Stimulated activated CD4-positive, alpha-beta T cell treated with anti-CD3 and anti-CD28 coated beads, Interleukin-1b, Interleukin-23, amount 100 ng/mL, for 1 hour (primary cell): ENCODE measurements at regions not wholly inside any gene's neighbourhood (a gene's known extent, or its start where the extent isn't known, plus 50 kb on each side); places are given as distances from the start of the nearest gene placed in this dataset.
"Not testable (repeated sequence)": the region's sequence is repeated elsewhere in the genome, so short reads cannot be mapped to it uniquely, and the experiment has no call there.

ENCODE experiments used
- DNase-seq, 2 donors: peaks; one replicate each; pipeline ENCODE4 v3.0.0-alpha.2; 2020; ENCODE audit warnings: low read depth in 2 of 2

DNA sequence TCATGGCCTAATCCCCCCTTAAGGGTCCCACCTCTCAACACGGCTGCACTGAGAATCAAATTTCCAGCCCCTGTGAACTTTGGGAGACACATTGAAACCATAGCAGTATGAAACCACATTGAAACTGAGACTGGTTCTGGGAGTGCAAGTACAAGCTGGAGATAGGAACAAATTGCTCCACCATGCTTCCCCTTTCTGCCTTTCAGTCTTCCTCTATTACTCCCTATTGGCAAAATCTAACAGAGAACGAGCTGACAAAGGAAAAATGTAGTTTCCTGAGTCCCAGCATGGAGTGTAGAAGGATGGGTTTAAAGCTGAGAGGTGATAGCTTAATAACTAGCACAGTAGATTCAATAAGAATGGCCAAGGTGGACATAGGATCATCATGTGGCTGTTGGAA is 161.7 kb upstream of the RPL34 start:
- DNase-seq: no peak

DNA sequence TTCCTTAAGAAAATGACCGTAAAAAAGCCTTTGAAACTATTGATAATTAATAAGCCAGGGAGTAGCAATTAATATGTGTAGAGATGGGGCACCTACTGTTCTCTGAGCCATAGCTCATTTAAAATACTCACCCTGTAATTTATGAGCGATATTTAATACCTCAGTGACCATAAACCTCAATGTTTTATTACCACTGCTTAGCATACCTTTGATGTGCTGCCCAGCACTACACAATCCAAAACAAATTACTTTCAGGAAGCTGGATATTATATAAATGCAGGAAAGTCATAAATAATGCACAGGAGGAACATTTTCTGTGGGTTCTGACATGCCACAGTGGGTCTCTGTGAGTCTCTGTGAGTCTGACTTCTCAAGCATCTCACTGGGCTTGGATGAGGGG is 166.1 kb upstream of the RPL34 start:
- no peak for DNase-seq

DNA sequence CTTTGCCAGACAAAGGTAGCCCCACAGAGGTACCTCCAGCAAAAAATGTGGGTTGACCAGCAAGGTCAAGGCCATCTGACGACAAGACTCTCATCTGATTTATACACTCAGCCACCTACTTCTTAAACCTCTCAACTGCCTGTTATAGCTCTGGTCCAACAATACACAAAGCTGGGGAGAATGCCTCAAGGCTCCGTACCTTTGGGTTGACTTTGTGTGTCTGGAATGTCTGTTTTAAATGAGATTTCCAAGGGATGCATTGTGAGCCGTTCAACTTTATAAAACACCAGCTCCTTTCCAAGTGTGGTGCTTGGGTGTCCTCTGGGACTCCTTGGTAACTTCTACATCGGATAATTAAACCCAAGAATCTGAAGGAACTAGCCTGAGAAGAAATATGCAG is 167.0 kb upstream of the RPL34 start:
- no peak for DNase-seq

DNA sequence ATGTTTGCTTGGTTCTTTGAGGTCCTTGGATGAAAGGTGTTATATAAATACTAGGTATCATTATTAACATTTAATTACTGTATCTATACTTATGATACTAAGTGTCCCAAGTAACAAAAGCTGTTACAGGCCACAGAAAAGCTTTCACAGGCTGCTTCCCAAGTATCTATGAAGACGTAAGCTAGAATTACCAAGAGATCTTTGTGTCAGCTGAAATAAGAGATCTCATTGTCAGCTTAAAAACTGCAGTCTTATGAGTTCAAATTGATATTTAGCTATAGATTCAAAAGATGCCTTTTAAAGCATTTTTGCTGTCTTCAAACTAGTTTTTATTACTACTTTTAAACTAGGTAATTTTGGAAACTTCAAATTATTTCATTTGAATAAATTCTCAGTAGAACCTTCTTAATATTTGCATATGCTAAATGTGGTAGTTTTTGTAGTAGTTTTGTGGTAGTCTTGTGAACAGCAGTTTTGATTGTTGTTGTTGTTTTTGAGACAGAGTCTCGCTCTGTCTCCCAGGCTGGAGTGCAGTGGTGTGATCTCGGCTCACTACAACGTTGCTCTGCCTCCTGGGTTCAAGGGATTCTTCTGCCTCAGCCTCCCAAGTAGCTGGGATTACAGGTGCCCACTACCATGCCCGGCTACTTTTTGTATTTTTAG is 170.0 kb upstream of the RPL34 start:
- DNase-seq: no peak

DNA sequence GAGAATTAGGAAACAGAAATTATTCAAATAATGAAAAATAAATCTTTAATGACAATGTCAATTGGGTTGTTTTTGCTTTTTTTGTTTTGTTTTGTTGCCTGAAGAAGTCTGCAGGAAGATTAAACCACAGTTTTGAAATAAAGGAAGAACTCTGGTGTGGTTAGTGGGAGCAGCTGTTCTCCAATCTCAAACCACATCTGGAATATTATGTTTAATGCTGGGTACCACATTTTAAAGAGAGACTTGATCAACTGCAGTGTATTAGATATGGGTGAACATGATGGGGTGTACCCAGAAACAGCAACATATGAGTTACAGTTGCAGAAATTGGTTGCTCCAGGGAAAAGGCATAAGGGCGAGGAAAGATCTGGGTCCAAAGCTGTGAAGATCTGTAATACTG is 171.2 kb upstream of the RPL34 start:
- no peak for DNase-seq

DNA sequence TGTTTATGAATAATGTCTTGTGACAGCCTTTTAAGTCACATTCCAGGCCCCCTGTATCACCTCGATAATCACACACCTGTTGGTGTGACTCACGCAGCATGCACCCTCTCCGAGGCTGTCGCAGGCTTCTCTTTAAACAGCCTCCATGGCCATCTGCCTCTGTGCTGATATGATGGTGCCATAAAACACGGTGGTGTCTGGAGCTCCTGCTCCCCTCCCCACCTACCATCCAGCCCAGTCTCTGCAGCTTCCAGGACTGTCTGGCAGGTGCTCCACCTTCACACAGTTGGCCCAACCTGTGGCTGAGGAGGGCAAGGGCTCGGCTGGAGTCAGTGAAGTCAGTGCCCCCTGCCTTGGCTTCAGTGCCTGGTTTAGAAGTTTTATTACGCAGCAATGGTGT is 173.8 kb upstream of the RPL34 start:
- DNase-seq: no peak

DNA sequence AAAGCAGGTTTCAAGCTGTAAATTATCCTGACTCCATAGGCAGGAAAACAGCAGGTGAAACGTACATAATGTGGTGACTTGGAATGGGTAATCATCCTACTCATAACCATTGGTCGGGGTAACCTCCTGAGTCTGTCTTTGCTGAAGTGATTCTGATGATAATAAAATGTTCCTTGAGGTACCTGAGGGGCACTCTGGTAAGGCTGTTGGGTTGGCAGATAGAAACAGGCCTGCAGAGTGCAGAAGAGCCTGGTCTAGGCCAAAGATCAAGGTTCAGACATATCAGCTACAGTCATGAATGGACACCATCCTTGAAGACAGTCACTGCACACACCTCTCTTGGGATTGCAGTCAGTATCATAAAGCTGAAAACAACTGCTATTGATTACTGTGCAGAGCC is 174.7 kb upstream of the RPL34 start:
- DNase-seq: no peak

DNA sequence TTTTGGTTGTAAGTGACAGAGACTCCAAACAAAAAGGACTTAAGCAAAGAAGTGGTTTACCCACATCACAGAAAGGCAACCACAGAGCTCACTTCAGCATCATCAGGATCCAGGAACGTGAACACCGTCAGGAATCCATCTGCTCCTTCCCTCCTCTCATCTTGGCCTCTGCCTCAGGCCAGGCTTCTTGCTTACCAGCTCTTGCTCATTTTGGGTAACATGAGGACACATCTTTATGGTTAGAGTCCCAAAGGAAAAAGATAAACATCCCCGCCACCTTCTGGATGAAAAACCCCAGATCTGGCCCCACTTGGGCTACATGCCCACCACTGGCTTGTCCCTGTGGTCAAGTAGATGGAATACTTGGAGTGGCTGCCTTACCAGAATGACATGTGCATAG is 176.8 kb upstream of the RPL34 start:
- no peak for DNase-seq

DNA sequence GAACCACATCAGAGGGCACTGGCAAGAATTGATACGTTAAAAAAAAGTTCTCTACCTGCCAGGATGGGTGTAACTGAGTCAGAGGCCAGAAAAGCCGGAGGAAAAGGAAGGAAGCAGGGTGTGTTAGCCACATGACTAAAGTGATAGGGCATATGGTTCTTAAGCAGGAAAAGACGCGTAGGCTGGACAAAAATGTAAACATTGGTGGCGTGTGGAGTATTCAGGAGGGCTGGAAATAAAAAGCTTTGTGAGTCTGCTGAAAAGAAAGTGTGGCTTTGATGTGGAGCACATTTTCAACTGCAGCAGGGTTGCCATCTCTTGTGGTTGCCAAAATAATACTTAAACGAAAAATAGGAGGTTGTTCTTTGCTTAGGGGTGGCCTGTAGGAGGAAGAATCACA is 186.5 kb upstream of the RPL34 start:
- no peak for DNase-seq

DNA sequence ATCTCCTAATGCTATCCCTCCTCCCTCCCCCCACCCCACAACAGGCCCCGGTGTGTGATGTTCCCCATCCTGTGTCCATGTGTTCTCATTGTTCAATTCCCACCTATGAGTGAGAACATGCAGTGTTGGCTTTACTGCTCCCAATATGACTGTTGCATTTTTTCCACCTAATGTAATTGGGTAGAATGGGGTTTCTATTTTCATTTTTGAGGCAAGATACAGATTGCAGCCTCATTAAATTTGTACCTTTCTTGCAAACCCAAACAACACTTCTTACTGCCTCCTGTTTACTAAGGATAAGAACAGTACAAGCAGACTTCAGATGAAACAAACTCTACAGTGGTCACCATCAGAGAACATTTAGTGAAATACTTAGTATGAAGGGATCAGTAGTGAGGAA is 187.0 kb upstream of the RPL34 start:
- DNase-seq: not testable (repeated sequence)

DNA sequence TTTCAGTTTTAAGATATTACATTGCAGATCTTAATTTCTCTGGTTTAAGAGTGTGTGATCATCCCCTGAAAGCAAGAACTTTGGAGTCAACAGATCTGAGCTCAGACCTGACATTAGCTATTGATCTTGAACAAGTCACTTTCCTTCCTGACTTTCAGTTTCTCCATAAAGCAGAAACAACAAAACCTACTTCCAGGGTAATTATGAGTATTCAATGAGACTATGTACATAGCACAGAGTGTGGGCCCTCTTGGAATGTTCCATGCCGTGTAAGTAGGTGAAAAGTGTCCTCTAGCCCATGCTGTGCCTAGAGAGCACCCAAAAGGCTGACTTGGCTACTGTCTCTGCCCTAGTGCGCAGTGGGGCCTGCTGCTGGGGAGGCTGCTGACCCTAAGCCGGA is 188.0 kb upstream of the RPL34 start:
- no peak for DNase-seq

DNA sequence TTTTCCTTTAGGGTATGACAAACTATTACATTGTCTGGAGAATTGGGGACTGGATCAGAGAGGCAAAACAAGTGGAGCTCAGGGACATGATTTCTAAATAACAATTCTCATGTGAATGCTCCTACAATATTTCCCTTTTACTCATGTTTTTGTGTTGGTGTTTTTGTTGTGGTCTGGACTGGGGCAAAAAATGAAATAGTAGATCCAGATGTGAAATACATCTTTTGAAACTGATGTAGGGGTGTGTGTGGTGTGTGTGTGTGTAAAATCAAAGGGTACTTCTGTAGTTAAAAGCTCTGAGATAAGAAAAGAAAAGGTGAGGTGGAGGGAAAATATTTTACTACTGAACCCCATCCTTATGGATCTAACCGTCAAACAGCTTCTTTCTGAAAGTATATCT is 188.4 kb upstream of the RPL34 start:
- DNase-seq: no peak

DNA sequence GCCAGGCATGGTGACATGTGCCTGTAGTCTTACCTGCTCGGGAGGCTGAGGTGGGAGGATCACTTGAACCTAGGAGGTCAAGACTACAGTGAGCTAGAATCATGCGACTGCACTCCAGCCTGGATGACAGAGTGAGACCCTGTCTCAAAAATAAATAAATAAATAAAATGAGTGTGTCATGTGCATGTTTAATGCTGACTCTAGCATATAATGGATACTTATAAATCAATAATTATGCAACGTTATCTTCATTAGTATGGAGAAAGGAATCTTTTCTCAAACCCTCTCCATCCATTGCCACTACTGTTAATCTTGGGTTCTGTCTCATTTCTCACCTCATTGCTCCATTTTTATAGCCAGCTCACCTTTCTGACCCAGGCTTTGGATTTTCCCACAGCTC is 189.5 kb upstream of the RPL34 start:
- no peak for DNase-seq

DNA sequence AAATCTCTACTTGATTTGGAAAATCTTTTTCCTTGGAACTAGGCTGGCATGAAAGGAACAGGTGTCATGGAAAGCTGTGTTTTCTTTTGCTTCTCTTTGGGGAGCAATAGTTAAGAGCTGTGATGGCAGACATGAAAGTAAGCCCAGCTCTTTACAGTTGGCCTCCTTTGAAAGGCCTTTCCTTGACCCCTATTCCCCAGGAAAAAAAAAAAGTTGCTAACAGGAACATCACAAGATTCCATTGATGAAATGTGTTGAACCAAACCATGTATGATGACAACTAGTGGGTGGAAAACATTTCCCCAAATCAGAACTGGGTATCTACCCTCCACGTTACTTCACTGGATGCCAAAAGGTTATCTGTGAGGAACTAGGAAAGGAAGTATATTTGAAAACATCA is 190.7 kb upstream of the RPL34 start:
- DNase-seq: no peak

DNA sequence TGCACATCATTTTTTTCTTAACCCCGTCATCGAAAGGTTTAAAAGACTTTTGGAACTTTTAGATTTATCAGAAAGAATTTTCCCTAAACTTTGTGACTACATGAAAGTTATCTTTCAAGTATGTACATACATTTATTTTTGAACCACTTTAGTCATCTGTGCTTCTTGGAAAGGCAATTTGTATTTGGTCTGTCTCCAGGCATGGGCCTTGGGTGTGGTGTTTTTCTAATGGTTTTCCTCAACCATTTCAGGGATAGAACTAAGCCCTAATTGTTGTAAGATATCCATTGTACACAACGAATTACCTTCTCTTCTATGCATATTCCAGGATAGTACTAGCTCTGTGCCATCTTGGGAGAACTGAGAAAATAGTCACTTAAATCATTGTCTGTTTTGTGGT is 191.5 kb upstream of the RPL34 start:
- no peak for DNase-seq

DNA sequence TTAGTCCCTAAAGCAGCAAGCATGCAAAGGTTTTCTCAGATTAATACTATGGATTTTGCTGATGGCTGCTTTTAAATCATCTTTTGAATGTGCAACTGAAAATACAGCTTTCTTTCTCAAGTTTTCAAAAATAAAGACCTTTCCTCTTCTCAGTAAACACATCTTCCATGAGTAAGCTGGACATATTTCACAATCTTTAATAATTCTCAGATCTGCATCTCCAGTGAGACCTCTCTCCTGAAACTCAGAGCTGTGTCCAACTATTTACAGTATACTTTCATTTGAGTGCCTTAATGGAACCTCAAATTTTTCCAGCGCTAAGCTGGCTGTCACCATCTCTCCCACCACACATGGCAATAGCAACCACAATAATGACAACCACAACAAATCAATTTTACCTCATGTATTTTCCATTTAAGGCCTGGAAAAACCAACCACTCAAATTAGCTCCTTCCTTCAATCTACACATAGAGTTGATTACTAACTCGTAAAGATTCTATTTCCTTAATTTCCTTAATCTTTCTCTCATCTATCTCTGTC is 192.4 kb upstream of the RPL34 start:
- no peak for DNase-seq

DNA sequence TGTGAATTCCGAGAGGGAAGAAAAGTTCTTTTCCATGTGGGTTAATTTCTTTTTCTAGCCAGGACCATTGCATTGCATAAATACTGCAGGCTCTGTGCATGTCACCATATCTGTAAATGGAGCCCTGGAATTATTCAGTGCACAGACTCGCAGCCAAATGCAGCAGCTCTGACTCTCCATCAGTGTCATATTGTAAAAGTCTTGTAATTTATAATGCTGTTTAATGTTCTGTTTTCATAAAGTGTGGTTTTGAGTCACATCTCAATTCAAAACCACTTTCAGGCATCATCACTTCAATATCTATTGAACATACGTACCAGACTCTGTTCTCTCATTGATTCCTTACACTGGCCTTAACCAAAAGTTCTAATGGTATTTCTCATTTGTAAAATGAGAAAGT is 193.9 kb upstream of the RPL34 start:
- DNase-seq: no peak

DNA sequence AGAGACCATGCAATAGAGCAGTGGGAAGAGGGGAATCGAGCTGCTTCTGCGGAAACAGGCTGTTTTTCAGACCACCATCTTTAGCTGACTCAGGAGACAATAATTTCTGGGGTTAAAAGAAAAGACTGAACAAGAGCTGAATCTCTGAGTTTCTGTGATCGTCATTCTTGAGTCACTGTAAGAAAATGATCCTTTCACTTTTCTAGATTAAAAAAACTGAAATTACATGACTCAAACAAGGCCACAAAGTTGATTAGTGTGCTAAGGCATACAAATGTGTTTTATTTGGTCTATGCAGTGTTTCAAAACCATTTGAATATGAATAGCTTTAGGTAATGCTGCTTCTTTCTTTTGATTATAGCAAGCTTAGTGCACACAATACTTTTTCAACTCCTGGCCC is 194.4 kb upstream of the RPL34 start:
- no peak for DNase-seq

DNA sequence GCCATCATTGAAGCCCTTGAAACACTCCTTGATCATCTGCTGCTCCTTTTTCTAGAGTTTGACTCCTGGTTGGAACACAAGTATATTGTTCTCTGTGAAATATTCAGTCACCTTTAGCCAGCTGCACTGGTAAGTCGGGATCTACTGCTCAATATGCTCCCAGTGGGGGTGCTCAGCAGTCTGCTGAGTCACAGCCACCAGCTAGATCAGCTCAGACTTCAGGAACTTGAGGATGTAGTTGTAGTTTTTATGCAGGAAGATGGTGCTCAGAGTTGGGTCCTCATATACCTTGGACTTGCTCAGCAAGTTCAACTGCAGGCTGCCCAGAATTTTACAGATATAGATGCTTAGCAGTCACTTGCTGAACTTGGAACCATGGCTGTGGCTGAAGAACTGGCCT is 202.5 kb upstream of the RPL34 start:
- DNase-seq: no peak

DNA sequence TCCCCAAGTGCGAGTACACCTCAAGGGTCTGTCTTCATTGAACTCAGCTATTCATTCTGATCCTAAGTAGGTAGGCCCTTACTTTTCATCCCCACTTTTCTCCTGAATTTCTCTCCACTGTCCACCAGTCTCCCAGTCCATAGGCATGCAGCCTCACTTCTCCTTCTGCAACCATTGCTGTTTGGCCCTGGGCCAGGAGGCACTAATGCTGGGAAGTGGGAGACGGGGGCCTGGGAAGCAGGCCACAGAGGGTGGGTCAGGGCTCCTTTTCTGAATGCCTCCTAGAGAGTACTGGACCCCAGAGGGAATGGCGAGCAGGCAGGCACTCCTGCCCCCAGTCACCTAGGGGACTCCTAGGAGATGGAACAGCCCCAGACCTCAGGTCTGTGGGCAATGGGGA is 203.5 kb upstream of the RPL34 start:
- no peak for DNase-seq

DNA sequence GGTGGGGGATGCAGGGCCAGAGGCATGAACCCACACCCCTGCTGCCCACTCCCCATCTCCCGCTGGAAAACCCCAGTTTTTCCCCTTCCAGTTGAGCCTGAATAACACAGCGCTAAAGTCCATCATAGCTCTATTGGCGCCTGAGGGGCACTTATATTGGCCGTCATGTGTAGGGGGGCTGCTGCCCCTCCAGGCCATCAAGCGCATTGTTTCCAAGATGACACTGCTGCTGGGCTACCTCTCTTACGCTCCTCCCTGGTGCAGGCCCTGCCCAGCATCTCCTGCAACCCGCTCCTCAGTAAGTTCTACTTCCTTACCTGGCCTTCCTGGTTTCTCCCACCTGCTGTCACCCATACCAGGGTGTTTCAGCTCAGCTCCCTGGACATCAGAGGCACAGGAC is 205.0 kb upstream of the RPL34 start:
- no peak for DNase-seq

DNA sequence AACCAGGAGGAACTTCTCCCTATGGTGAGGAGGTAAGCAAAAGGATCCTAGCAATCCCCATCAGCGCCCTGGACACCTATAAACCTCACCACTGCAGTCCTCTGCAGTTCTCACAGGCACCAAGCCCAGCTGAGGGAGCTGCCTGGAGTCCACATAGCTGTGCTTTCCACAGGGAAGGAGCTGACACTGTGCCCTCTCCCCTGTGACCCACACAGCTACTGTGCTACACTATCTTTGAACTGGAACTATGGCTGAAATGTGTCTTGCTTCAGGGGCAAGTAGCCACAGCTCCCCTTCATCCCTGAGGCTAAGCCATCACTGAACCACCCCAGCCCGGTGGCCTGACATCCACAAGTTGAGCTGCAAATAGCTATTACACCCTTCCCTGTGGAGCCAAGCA is 208.5 kb upstream of the RPL34 start:
- no peak for DNase-seq

DNA sequence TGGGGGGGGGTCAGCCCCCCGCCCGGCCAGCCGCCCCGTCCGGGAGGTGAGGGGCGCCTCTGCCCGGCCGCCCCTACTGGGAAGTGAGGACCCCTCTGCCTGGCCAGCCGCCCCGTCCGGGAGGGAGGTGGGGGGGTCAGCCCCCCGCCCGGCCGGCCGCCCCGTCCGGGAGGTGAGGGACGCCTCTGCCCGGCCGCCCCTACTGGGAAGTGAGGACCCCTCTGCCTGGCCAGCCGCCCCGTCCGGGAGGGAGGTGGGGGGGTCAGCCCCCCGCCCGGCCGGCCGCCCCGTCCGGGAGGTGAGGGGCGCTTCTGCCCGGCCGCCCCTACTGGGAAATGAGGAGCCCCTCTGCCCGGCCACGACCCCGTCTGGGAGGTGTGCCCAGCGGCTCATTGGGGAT is 210.7 kb upstream of the RPL34 start:
- not testable (repeated sequence) for DNase-seq

DNA sequence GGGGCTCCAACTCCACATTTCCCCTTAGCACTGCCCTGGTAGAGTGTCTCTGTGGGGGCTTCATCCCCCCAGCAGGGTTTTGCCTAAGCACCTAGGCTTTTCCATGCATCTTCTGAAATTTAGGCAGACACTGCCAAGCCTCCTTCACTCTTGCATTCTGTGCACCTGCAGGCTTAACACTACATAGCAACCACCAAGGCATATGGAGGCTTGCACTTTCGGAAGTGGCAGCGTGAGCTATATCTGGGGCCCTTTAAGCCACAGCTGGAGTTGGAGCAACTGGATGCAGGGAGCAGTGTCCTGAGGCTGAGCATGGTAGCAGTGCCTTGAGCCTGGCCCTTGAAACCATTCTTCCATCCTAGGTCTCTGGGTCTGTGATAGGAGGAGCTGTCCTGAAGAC is 214.8 kb upstream of the RPL34 start:
- DNase-seq: no peak
